Ishikawa (cell line): ENCODE measurements at regions not wholly inside any gene's neighbourhood (a gene's known extent, or its start where the extent isn't known, plus 50 kb on each side); places are given as distances from the start of the nearest gene placed in this dataset.

Experiments
- CEBPB ChIP-seq: IDR thresholded peaks from 2 replicates; pipeline ENCODE4 v1.6.1; 2012
- CREB1 ChIP-seq: IDR thresholded peaks from 2 replicates; pipeline ENCODE4 v1.6.1; 2012; ENCODE audit warnings: low read depth
- EGR1 ChIP-seq: IDR thresholded peaks from 2 replicates; pipeline ENCODE4 v1.6.1; 2012
- EP300 ChIP-seq: IDR thresholded peaks from 2 replicates; pipeline ENCODE4 v1.6.1; 2012; ENCODE audit warnings: borderline replicate concordance
- FOXM1 ChIP-seq: IDR thresholded peaks from 2 replicates; pipeline ENCODE4 v1.6.1; 2012; ENCODE audit warnings: low read depth, borderline replicate concordance
- NFIC ChIP-seq: IDR thresholded peaks from 2 replicates; pipeline ENCODE4 v1.6.1; 2012
- RAD21 ChIP-seq: IDR thresholded peaks from 2 replicates; pipeline ENCODE4 v1.6.1; 2012; ENCODE audit warnings: low read depth
- TAF1 ChIP-seq: IDR thresholded peaks from 2 replicates; pipeline ENCODE4 v1.6.1; 2012; ENCODE audit warnings: low read depth, mild to moderate bottlenecking
- TCF12 ChIP-seq: IDR thresholded peaks from 2 replicates; pipeline ENCODE4 v1.6.1; 2012; ENCODE audit warnings: low read depth
- TEAD4 ChIP-seq: IDR thresholded peaks from 2 replicates; pipeline ENCODE4 v1.6.1; 2012
- YY1 ChIP-seq: IDR thresholded peaks from 2 replicates; pipeline ENCODE4 v1.6.1; 2012; ENCODE audit warnings: low read depth
- ZBTB7A ChIP-seq: IDR thresholded peaks from 2 replicates; pipeline ENCODE4 v1.6.1; 2012; ENCODE audit warnings: low read depth
- TF ChIP-seq, protein P1 (sequence below): IDR thresholded peaks from 2 replicates; pipeline ENCODE4 v1.6.1; 2012
- TF ChIP-seq, protein P2 (sequence below): IDR thresholded peaks from 2 replicates; pipeline ENCODE4 v1.6.1; 2012
- TF ChIP-seq, protein P3 (sequence below): IDR thresholded peaks from 2 replicates; pipeline ENCODE4 v1.6.1; 2012; ENCODE audit warnings: low read depth, mild to moderate bottlenecking

DNA sequence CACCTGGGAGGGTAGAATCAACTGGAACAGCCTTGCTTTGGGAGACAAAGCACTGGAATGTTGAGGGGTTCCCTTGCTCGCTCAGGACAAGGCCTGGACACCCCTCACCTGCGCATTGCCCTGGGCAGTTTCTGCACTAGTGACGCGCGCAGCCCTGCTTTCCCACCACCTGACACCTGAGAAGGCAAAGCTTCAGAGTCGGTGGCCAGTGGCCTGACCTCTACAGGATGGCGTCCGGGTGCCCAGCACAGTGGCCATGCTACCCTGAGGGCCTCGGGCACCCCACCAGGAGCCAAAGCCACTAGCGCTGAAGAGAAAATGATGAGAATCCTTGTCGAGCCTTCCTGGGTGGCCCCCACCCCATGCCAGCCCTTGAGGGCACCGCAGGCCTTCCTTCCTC lies 161.3 kb downstream of the OLFM1 start:
- no peak for TF ChIP-seq CREB1
- no peak for TF ChIP-seq TCF12
- no peak for TF ChIP-seq RAD21
- no peak for TF ChIP-seq TEAD4
- TF ChIP-seq, protein P1, sequence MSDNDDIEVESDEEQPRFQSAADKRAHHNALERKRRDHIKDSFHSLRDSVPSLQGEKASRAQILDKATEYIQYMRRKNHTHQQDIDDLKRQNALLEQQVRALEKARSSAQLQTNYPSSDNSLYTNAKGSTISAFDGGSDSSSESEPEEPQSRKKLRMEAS, result no peak
- no peak for TF ChIP-seq YY1

DNA sequence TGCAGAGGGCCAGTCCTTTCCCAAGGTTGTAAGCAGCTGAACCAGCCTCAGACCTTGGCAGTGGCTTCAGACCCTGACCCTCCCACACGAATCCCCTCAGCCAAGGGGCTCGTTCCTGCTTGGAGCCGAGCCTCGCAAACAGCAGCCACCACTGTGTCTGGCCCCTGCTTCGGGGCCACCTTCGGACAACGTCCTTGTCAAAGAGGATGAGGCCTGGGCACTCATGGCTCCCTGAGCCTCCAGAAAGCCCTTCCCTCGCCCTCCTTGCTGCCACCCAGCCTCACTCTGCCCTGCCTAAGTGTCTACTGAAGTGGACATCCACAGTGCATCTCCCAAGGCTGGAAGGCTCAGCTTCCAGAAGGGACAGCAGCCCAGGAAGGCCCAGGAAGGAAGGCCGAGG lies 161.7 kb downstream of the OLFM1 start:
- TF ChIP-seq, protein P2, sequence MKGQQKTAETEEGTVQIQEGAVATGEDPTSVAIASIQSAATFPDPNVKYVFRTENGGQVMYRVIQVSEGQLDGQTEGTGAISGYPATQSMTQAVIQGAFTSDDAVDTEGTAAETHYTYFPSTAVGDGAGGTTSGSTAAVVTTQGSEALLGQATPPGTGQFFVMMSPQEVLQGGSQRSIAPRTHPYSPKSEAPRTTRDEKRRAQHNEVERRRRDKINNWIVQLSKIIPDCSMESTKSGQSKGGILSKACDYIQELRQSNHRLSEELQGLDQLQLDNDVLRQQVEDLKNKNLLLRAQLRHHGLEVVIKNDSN, result no peak
- TF ChIP-seq YY1 (no peak), CEBPB (no peak), EP300 (no peak), FOXM1 (no peak), TCF12 (no peak), EGR1 (no peak), TAF1 (no peak), ZBTB7A (no peak), CREB1 (no peak), NFIC (no peak), TEAD4 (no peak), RAD21 (no peak)
- TF ChIP-seq, protein P1, result no peak
- TF ChIP-seq, protein P3, sequence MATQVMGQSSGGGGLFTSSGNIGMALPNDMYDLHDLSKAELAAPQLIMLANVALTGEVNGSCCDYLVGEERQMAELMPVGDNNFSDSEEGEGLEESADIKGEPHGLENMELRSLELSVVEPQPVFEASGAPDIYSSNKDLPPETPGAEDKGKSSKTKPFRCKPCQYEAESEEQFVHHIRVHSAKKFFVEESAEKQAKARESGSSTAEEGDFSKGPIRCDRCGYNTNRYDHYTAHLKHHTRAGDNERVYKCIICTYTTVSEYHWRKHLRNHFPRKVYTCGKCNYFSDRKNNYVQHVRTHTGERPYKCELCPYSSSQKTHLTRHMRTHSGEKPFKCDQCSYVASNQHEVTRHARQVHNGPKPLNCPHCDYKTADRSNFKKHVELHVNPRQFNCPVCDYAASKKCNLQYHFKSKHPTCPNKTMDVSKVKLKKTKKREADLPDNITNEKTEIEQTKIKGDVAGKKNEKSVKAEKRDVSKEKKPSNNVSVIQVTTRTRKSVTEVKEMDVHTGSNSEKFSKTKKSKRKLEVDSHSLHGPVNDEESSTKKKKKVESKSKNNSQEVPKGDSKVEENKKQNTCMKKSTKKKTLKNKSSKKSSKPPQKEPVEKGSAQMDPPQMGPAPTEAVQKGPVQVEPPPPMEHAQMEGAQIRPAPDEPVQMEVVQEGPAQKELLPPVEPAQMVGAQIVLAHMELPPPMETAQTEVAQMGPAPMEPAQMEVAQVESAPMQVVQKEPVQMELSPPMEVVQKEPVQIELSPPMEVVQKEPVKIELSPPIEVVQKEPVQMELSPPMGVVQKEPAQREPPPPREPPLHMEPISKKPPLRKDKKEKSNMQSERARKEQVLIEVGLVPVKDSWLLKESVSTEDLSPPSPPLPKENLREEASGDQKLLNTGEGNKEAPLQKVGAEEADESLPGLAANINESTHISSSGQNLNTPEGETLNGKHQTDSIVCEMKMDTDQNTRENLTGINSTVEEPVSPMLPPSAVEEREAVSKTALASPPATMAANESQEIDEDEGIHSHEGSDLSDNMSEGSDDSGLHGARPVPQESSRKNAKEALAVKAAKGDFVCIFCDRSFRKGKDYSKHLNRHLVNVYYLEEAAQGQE, result no peak

DNA sequence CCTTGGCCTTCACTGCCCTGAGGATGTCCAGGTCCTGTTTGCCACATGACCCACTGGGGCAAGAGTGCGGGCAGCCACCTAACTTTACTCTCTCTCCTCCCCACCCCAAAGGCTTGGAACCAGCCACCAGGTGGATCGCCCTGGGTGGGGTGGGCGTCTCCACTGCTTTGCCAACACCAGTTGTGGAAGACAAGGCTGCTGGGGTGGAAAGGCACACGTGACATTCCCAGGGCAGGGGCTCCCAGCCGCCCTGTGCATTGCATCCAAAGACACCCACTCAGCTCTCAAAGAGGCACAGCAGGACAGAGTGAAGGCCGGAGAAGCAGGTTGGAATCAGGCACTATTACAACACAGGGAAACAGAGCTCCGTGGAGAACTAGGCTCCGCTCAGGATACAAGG lies 162.2 kb downstream of the OLFM1 start:
- no peak for TF ChIP-seq TCF12
- TF ChIP-seq RAD21, result no peak
- TF ChIP-seq YY1, result no peak
- TF ChIP-seq ZBTB7A, result no peak
- TF ChIP-seq TAF1, result no peak
- TF ChIP-seq NFIC, result no peak
- no peak for TF ChIP-seq CEBPB
- no peak for TF ChIP-seq CREB1
- TF ChIP-seq, protein P1, result no peak

DNA sequence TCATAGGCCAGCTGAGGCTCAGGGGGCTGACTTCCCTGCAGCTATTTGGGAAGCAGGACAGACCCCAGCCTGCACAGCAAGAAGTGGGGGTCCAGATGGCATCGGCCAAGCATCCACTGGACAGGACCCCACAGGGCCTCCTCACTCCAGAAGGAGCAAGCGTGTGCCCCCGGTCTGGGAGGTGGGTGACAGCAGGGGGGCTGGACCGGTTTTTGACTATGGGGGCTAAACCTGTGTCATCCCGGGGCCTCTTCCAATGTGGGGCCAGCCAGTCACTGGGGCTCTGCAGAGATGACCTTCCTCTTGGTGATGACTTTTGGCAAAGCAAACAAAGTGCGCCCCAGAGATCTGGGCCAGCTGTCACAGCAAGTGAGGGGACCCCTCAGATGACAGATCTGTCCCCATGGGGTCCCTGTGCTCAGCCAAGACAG lies 163.9 kb downstream of the OLFM1 start:
- TF ChIP-seq TAF1 (no peak), TCF12 (no peak), ZBTB7A (no peak), NFIC (no peak), EGR1 (no peak), EP300 (no peak), FOXM1 (no peak), RAD21 (no peak), TEAD4 (no peak)
- TF ChIP-seq, protein P1, result no peak
- TF ChIP-seq, protein P2, result no peak

DNA sequence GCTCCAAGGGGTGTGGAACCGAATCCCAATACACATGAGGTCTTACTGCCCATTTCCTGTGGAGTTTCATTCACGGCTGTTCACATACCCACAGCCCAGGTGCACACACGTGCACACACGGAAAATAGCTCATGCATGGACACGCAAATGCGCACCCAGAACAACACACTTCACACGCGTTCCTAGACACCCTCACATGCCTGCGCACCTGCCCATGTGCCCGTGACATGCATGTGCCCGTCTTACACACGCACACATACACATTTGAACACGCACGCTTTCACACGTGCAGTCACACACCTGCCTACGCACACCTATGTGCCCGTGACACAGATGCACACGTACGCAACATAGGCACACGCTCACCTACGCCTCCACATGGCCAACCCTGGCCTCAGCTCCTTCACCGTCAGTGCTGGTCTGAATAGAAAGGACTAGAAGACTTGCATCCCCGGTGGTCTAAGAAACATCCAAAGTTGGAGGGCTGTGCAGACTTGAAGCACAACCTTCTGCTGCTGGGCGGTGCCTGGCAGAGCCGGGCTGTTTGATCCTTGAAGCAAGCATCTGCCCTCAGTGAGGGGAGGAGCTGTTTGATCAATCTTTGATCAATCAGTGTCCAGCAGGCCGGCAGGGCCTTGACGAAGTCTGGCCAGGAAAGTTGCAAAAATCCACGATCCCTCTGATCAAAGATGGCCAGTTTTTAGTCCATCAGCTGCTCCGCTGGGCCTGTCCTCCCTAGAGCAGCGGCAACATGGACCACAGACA lies 164.7 kb downstream of the OLFM1 start:
- TF ChIP-seq, protein P2, result no peak
- TF ChIP-seq TAF1 (no peak), TCF12 (no peak), YY1 (no peak), FOXM1 (no peak), TEAD4 (no peak), EP300 (no peak), ZBTB7A (no peak), CREB1 (no peak), CEBPB (no peak), RAD21 (no peak), NFIC (no peak), EGR1 (no peak)
- TF ChIP-seq, protein P1, result no peak
- TF ChIP-seq, protein P3, result no peak
